ENCODE measurements at regions not wholly inside any gene's neighbourhood (a gene's known extent, or its start where the extent isn't known, plus 50 kb on each side); places are given as distances from the start of the nearest gene placed in this dataset.

- H3K4ac ChIP-seq (replicated peaks; ENCODE audit: insufficient read length, low read depth, low read length): no peak overlapping the region
- no peak overlapping the region for H3K14ac ChIP-seq (ENCODE audit: insufficient read length)
- no peaks in the 10 kb centered on the region for H3K79me2 ChIP-seq (ENCODE audit: control insufficient read depth in 1 of 2, insufficient read depth in 2 of 2, low read length in 2 of 2)
- H2BK5ac ChIP-seq (ENCODE audit: low read depth, low read length): no peak overlapping the region
- H3K18ac ChIP-seq (ENCODE audit: extremely low read depth, low read length): no peak overlapping the region
- H3K9ac ChIP-seq (replicated peaks in 1 of 4; ENCODE audit: extremely low read depth in 1 of 4, low read depth in 3 of 4, low read length in 3 of 4): no peak overlapping the region
- no peak overlapping the region for H3K4me3 ChIP-seq (ENCODE audit: extremely low read depth in 1 of 4, insufficient read depth in 2 of 4, low read depth in 3 of 4, low read length in 4 of 4)
- TF ChIP-seq BCL11A (IDR thresholded peaks at IDR 0.05; ENCODE audit: low read depth in 2 of 2, low read length in 2 of 2) (no peak), TAF1 (IDR thresholded peaks at IDR 0.05; ENCODE audit: low read depth, low read length) (no peak), JUND (IDR thresholded peaks at IDR 0.05; ENCODE audit: low read length) (no peak), CEBPB (IDR thresholded peaks at IDR 0.05; ENCODE audit: low read depth, low read length) (no peak), TBP (IDR thresholded peaks at IDR 0.05; ENCODE audit: low read depth, low read length) (no peak)
- no peaks in the 10 kb centered on the region for H3K4me1 ChIP-seq (replicated peaks in 1 of 4; ENCODE audit: control insufficient read depth in 3 of 4, insufficient read depth in 4 of 4, low read length in 3 of 4)
- no peak overlapping the region for H3K23ac ChIP-seq (ENCODE audit: insufficient read length)
- no peak overlapping the region for H4K8ac ChIP-seq (ENCODE audit: extremely low read depth, insufficient read depth, low read length)
- H3K36me3 ChIP-seq (ENCODE audit: control insufficient read depth in 2 of 4, insufficient read depth in 4 of 4, low read length in 3 of 4): no peaks in the 10 kb centered on the region
- H4K20me1 ChIP-seq (replicated peaks in 1 of 2; ENCODE audit: control insufficient read depth in 1 of 2, insufficient read depth in 2 of 2, low read length in 2 of 2): no peaks in the 10 kb centered on the region
- H3K27ac ChIP-seq (ENCODE audit: low read depth, low read length): no peak overlapping the region
- no peaks in the 10 kb centered on the region for H3K79me1 ChIP-seq (ENCODE audit: low read depth, low read length)
- WGBS, 2 experiments (ENCODE audit: extremely low coverage in 1 of 2, insufficient coverage in 1 of 2, insufficient read length in 1 of 2, insufficient replicate concordance in 2 of 2, low coverage in 1 of 2, low lambda C conversion rate in 2 of 2, missing lambda C conversion rate in 1 of 2): 82% methylated on average over 4 of the region's 4 CpGs; no CpG with 5 or more reads in 1 of the 2 experiments
- H3K9me3 ChIP-seq (ENCODE audit: insufficient read depth in 2 of 2, low read depth in 1 of 2, low read length in 1 of 2): no peaks in the 10 kb centered on the region
- DNase-seq (ENCODE audit: low read depth in 1 of 2, low spot score in 2 of 2) (no peak), FAIRE-seq (no peak)
- POLR2A ChIA-PET (ENCODE audit: partially characterized antibody): no interaction called here
- H2BK12ac ChIP-seq (ENCODE audit: low read depth, low read length): no peak overlapping the region
- H2AK5ac ChIP-seq (ENCODE audit: low read depth, low read length): no peak overlapping the region
- H3K23me2 ChIP-seq (ENCODE audit: low read depth, low read length): no peaks in the 10 kb centered on the region
- H2BK15ac ChIP-seq (ENCODE audit: low read length): no peak overlapping the region
- no peak overlapping the region for H3K56ac ChIP-seq (replicated peaks; ENCODE audit: insufficient read length, low read depth, low read length)
- H2BK120ac ChIP-seq (replicated peaks; ENCODE audit: low read depth, low read length): no peak overlapping the region
- no peak overlapping the region for H4K91ac ChIP-seq (replicated peaks; ENCODE audit: insufficient read length, low read length)
- H3K27me3 ChIP-seq (replicated peaks in 1 of 4; ENCODE audit: control insufficient read depth in 3 of 4, extremely low read depth in 1 of 4, insufficient read depth in 3 of 4, low read length in 3 of 4): no peaks in the 10 kb centered on the region
- no peak overlapping the region for H4K5ac ChIP-seq (ENCODE audit: insufficient read length, low read depth, low read length)
- no peak overlapping the region for H2AFZ ChIP-seq (ENCODE audit: low read length)
- CTCF ChIA-PET (ENCODE audit: partially characterized antibody): no interaction called here
- no peak overlapping the region for H2BK20ac ChIP-seq (ENCODE audit: low read length)
- H3K4me2 ChIP-seq (ENCODE audit: insufficient read depth in 1 of 2, low read depth in 2 of 2, low read length in 2 of 2): no peak overlapping the region
These were observed 210.1 kb downstream of the MTRR start for GRCh38 chr5:8079056-8079455.

All from H1 (cell line).